IMR-90 (cell line): ENCODE measurements at regions not wholly inside any gene's neighbourhood (a gene's known extent, or its start where the extent isn't known, plus 50 kb on each side); places are given as distances from the start of the nearest gene placed in this dataset.

ENCODE experiments used
- ATAC-seq: fragments of 200-7000 bp; cut with Tn5 transposase; 2 replicates; pipeline ENCODE4 v1.9.1; 2020; ENCODE audit warnings: low read depth, mild to moderate bottlenecking, moderate library complexity
- BruUV-seq: library from RNA; stranded (reverse); fragments of 400-500 nt; replicated peaks from 2 replicates; lab custom pipeline; 2021; lab: Mats Ljungman, UMichigan
- CTCF ChIA-PET: fragments of 300-600 bp; formaldehyde crosslinking; extraction: SDS; loops from one replicate; lab custom pipeline; 2021; ENCODE audit warnings: antibody characterized with exemption; lab: Yijun Ruan, JAX
- POLR2A ChIA-PET: fragments of 300-600 bp; sonication (Branson Sonifier 250); formaldehyde crosslinking; loops from one replicate; lab custom pipeline; 2022; ENCODE audit warnings: antibody characterized with exemption; ENCODE audit not compliant: unreplicated experiment; lab: Charles Lee
- DNase-seq: peaks from one replicate; pipeline ENCODE4 v3.0.0; 2013
- H2AFZ ChIP-seq: replicated peaks from 2 replicates; pipeline ENCODE3; 2013; ENCODE audit warnings: low read length, mild to moderate bottlenecking; ENCODE audit not compliant: poor library complexity
- H2AK5ac ChIP-seq: 2 replicates; pipeline ENCODE4 v1.6.1; 2013; ENCODE audit warnings: low read depth, low read length, inconsistent platforms
- H2AK9ac ChIP-seq: replicated peaks from 2 replicates; pipeline ENCODE3; 2013; ENCODE audit warnings: mild to moderate bottlenecking, low read depth, low read length, moderate library complexity; ENCODE audit not compliant: poor library complexity
- H2BK120ac ChIP-seq: 2 replicates; pipeline ENCODE4 v1.6.1; 2013; ENCODE audit warnings: low read depth, low read length, inconsistent platforms
- H2BK15ac ChIP-seq: 3 replicates; pipeline ENCODE4 v1.6.1; 2013; ENCODE audit warnings: low read depth, low read length, inconsistent platforms
- H2BK20ac ChIP-seq: 2 replicates; pipeline ENCODE4 v1.6.1; 2013; ENCODE audit warnings: low read depth, mild to moderate bottlenecking, inconsistent platforms, low read length, moderate library complexity
- H2BK5ac ChIP-seq: 2 replicates; pipeline ENCODE4 v1.6.1; 2013; ENCODE audit warnings: mild to moderate bottlenecking, low read depth, low read length, inconsistent platforms; ENCODE audit not compliant: poor library complexity, severe bottlenecking
- H3K14ac ChIP-seq: replicated peaks from 2 replicates; pipeline ENCODE4 v1.6.1; 2013; ENCODE audit warnings: low read depth, low read length, inconsistent platforms
- H3K18ac ChIP-seq: 2 replicates; pipeline ENCODE4 v1.6.1; 2013; ENCODE audit warnings: low read depth, low read length, control low read depth
- H3K23ac ChIP-seq: 2 replicates; pipeline ENCODE4 v1.6.1; 2013; ENCODE audit warnings: low read depth, low read length, inconsistent platforms
- H3K27ac ChIP-seq: 2 replicates; pipeline ENCODE4 v1.5.1; 2013; ENCODE audit warnings: mild to moderate bottlenecking, control low read depth, low read length; ENCODE audit not compliant: insufficient read depth
- H3K27me3 ChIP-seq: 2 replicates; pipeline ENCODE4 v1.6.1; 2013; ENCODE audit warnings: low read length; ENCODE audit not compliant: control insufficient read depth, insufficient read depth
- H3K36me3 ChIP-seq: 2 replicates; pipeline ENCODE4 v1.6.1; 2013; ENCODE audit warnings: low read length, mixed read lengths; ENCODE audit not compliant: control insufficient read depth, insufficient read depth
- H3K4ac ChIP-seq: 2 replicates; pipeline ENCODE4 v1.6.1; 2013; ENCODE audit warnings: low read depth, low read length, inconsistent platforms
- H3K4me1 ChIP-seq: 2 replicates; pipeline ENCODE4 v1.6.1; 2013; ENCODE audit warnings: low read length, mixed read lengths; ENCODE audit not compliant: control insufficient read depth, insufficient read depth
- H3K4me2 ChIP-seq: 2 replicates; pipeline ENCODE4 v1.6.1; 2013; ENCODE audit warnings: low read depth, mild to moderate bottlenecking, control low read depth, low read length, moderate library complexity
- H3K4me3 ChIP-seq: 2 replicates; pipeline ENCODE4 v1.5.1; 2013; ENCODE audit warnings: low read depth, mild to moderate bottlenecking, control low read depth, low read length, moderate library complexity; ENCODE audit not compliant: insufficient read depth
- H3K56ac ChIP-seq: 2 replicates; pipeline ENCODE4 v1.6.1; 2013; ENCODE audit warnings: low read length, inconsistent platforms; ENCODE audit not compliant: insufficient read depth; ENCODE audit errors: extremely low read depth
- H3K79me1 ChIP-seq, 2 experiments: 2 replicates each; pipeline ENCODE4 v1.6.1; 2013; ENCODE audit warnings: low read length in 2 of 2, inconsistent platforms in 1 of 2, low read depth in 1 of 2
- H3K9ac ChIP-seq: 2 replicates; pipeline ENCODE4 v1.6.1; 2013; ENCODE audit warnings: low read depth, low read length, control low read depth
- H3K9me1 ChIP-seq: 2 replicates; pipeline ENCODE4 v1.6.1; 2013; ENCODE audit warnings: low read length, inconsistent platforms; ENCODE audit not compliant: insufficient read depth
- H3K9me3 ChIP-seq: 2 replicates; pipeline ENCODE4 v1.6.1; 2013; ENCODE audit warnings: low read length; ENCODE audit not compliant: control insufficient read depth, insufficient read depth
- H4K20me1 ChIP-seq: 2 replicates; pipeline ENCODE4 v1.6.1; 2013; ENCODE audit warnings: low read length, inconsistent platforms; ENCODE audit not compliant: insufficient read depth
- H4K5ac ChIP-seq: 2 replicates; pipeline ENCODE4 v1.6.1; 2013; ENCODE audit warnings: mild to moderate bottlenecking, low read depth, low read length, control low read depth
- H4K8ac ChIP-seq, 2 experiments: 2 replicates each; pipeline ENCODE4 v1.6.1; 2013; ENCODE audit warnings: low read depth in 2 of 2, low read length in 2 of 2, control low read depth in 1 of 2, inconsistent platforms in 1 of 2
- H4K91ac ChIP-seq: 2 replicates; pipeline ENCODE4 v1.6.1; 2013; ENCODE audit warnings: low read depth, low read length, inconsistent platforms; ENCODE audit not compliant: insufficient read depth
- MAFK ChIP-seq: IDR thresholded peaks from 2 replicates; pipeline ENCODE4 v1.6.1; 2012; ENCODE audit warnings: low read depth, low read length, improper control_type of control experiment
- MXI1 ChIP-seq: IDR thresholded peaks from 2 replicates; pipeline ENCODE4 v1.6.1; 2012; ENCODE audit warnings: low read depth, mild to moderate bottlenecking, low read length, moderate library complexity, borderline replicate concordance
- RFX5 ChIP-seq: IDR thresholded peaks from 2 replicates; pipeline ENCODE4 v1.8.0; 2012; ENCODE audit warnings: low read depth, mild to moderate bottlenecking, low read length, moderate library complexity
- SMC3 ChIP-seq: fragments of 150-350 bp; IDR thresholded peaks from 2 replicates; pipeline ENCODE4 v1.6.1; 2016; ENCODE audit warnings: low read depth, mild to moderate bottlenecking, antibody characterized with exemption, low read length, moderate library complexity
- WGBS, 2 experiments: methylation state at CpG; one replicate each; pipeline versions ENCODE4 v1.1.5 to v1.1.7; 2013; ENCODE audit warnings: missing lambda C conversion rate in 2 of 2; ENCODE audit not compliant: insufficient read length in 1 of 2; ENCODE audit errors: extremely low coverage in 2 of 2; 5-methylcytosine and 5-hydroxymethylcytosine counted together
- dilution Hi-C: fragments of 300-500 bp; cut with HindIII; formaldehyde crosslinking; loops from one replicate; pipeline ENCODE4 v1.14.3; 2018; ENCODE audit warnings: low sequenced_read_pairs; ENCODE audit not compliant: unreplicated experiment
- in situ Hi-C: fragments of 300-500 bp; cut with MboI; formaldehyde crosslinking; loops from 3 replicates; pipeline ENCODE4 v1.14.3; 2019; ENCODE audit warnings: low sequenced_read_pairs, inconsistent platforms, mixed read lengths
- intact Hi-C: fragments of 100-400 bp; cut with micrococcal nuclease; formaldehyde crosslinking; loops from 2 replicates; pipeline ENCODE4 v1.10.0; 2022

DNA sequence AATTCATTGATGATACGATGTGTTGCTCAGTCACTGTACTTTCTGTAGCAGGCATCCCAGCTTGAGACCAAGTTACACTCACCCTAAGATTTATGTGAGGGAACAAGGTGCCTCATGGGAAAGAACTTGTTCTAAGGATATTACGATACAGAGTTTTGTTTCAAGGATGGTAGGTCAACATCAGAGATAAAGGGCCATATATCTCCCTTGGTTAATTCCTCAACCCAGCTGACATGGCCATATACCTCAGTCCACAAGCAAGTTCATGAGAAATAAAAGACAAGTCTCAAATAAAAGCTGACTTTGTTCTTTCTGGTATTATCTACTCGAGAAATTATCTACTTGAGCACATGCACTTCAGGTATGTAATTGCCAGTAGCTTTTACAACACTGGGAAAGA, 1535.9 kb upstream of the IGFBP7 start:
- H3K56ac ChIP-seq: no peak overlapping the region
- no peak overlapping the region for H3K4me2 ChIP-seq
- H4K20me1 ChIP-seq: no peaks in the 10 kb centered on the region
- no peak overlapping the region for H3K14ac ChIP-seq
- no peaks in the 10 kb centered on the region for H3K79me1 ChIP-seq
- H3K27ac ChIP-seq: no peak overlapping the region
- H4K8ac ChIP-seq: no peak overlapping the region
- no peak overlapping the region for H2BK20ac ChIP-seq
- intact Hi-C loops: no loop called here
- H2AK9ac ChIP-seq: no peak overlapping the region
- TF ChIP-seq MXI1 (no peak), SMC3 (no peak), RFX5 (no peak), MAFK (no peak)
- no peaks in the 10 kb centered on the region for H3K4me1 ChIP-seq
- H4K91ac ChIP-seq: no peak overlapping the region
- no peak overlapping the region for H2BK5ac ChIP-seq
- H2AFZ ChIP-seq: no peak overlapping the region
- no TSS peak for BruUV-seq
- ATAC-seq (no peak), DNase-seq (no peak)
- H3K27me3 ChIP-seq: no peaks in the 10 kb centered on the region
- ChIA-PET POLR2A (no interaction called here), CTCF (interaction anchor here (0.5 kb wide), 1 partner anchor 792 kb away, joined by 3 read pairs; no protein-coding TSS in a partner anchor)
- no peak overlapping the region for H3K4me3 ChIP-seq
- in situ Hi-C loops: no loop called here
- no peak overlapping the region for H2AK5ac ChIP-seq
- no peak overlapping the region for H2BK120ac ChIP-seq
- dilution Hi-C loops: no loop called here
- no peak overlapping the region for H2BK15ac ChIP-seq
- H3K23ac ChIP-seq: no peak overlapping the region
- WGBS, 2 experiments: no CpG with 5 or more reads among the region's 3 CpGs
- no peak overlapping the region for H3K18ac ChIP-seq
- H3K9me3 ChIP-seq: no peaks in the 10 kb centered on the region
- no peak overlapping the region for H4K5ac ChIP-seq
- no peak overlapping the region for H3K4ac ChIP-seq
- no peaks in the 10 kb centered on the region for H3K36me3 ChIP-seq
- no peak overlapping the region for H3K9ac ChIP-seq
- no peaks in the 10 kb centered on the region for H3K9me1 ChIP-seq
